HG03354 (cell line): ENCODE measurements at regions not wholly inside any gene's neighbourhood (a gene's known extent, or its start where the extent isn't known, plus 50 kb on each side); places are given as distances from the start of the nearest gene placed in this dataset.

ENCODE experiments used
- ATAC-seq: cut with Tn5 transposase; IDR thresholded peaks from one replicate; pipeline ENCODE4 v1.9.1; 2021; ENCODE audit warnings: mild to moderate bottlenecking; ENCODE audit not compliant: unreplicated experiment, poor library complexity, severe bottlenecking

GRCh38 chr2:74735009-74735408 lies 81.0 kb downstream of the SEMA4F start:
- no peak for ATAC-seq

DNA sequence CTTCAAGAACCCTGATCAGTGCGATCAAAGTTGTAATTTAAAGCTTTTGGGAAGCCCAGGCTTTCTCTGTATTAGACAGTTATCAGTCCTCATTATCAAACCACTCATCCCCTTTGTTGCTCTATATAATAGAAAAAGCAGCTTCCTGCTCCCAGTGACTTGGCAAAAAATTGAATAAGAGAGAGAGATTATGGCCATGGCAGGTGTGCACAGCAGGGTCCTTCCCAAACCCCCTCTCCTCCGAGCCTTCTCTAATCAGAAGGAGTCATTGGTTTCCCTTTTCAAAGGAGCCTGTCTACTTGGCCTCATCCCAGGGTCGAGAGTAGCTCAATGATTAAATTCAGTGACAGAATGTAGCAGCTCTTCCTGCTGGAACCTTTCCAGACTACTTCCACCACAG lies 81.5 kb downstream of the SEMA4F start:
- no peak for ATAC-seq

DNA sequence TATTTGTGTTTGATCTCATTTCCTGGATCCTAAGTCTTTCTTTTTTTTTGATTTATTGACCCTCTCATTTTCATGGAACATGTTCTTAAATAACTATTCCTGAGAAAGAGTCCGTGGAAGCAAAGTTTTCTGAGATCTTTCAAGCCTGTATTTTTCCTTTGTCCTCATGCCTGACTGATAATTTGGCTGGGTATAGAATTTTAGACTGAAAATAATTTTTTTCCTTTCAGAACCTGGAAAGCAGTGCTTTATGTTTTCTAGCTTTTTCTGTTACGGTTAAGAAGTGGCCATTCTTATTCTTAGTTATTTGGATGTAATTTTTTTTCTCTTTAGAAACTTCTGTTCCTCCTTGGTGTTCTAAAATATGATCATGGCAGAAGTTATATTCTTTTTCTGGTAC lies 82.5 kb downstream of the SEMA4F start:
- ATAC-seq, result no peak

DNA sequence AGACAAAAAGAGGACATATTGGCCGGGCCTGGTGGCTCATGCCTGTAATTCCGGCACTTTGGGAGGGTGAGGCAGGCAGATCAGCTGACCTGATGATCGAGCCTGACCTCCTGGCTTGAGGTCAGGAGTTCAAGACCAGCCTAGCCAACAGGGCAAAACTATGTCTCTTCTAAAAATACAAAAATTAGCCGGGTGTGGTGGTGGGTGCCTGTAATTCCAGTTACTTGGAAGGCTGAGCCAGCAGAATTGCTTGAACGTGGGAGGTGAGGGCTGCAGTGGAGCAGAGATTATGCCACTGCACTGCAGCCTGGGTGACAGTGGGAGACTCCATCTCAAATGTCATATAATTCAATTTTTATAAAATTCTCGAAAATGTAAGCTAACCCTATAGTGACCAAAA lies 84.5 kb downstream of the SEMA4F start:
- ATAC-seq, result no peak

DNA sequence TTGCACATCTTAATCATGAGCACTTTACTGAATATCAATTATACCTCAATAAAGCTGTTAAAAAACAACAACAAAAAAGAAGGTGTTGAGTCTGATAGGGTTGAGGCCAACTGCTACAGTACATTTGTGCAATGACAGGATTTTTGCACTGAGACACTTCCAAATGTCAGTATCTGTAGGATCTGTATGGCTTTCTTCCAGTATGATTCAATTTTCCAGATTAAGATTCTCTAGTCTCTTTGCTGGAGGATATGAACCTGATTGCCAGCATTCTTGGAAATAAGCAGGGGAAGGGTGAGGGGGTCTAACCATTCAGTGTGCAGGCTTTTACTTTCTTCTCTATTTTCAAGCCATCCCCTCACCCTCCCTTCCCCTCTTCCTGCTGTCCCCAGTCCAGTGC lies 85.1 kb downstream of the SEMA4F start:
- no peak for ATAC-seq

GRCh38 chr2:74739733-74740241 lies 85.7 kb downstream of the SEMA4F start:
- ATAC-seq, result no peak

DNA sequence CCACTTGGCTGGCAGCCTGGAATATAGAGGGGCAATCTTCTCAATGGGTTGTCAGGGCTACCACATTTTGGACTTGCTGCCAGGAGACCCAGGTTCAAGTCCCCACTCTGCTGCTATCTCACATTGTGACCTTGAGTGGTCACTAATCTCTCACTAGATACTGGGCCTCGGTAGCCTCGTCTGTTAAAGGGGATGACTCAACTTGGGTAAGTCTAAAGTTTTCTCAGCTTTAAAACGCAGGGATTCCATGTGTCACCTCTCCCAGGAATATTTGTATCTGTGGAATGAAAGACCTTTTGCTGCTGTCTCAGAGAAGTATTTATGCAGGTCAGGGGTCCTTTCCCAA lies 86.3 kb downstream of the SEMA4F start:
- no peak for ATAC-seq

DNA sequence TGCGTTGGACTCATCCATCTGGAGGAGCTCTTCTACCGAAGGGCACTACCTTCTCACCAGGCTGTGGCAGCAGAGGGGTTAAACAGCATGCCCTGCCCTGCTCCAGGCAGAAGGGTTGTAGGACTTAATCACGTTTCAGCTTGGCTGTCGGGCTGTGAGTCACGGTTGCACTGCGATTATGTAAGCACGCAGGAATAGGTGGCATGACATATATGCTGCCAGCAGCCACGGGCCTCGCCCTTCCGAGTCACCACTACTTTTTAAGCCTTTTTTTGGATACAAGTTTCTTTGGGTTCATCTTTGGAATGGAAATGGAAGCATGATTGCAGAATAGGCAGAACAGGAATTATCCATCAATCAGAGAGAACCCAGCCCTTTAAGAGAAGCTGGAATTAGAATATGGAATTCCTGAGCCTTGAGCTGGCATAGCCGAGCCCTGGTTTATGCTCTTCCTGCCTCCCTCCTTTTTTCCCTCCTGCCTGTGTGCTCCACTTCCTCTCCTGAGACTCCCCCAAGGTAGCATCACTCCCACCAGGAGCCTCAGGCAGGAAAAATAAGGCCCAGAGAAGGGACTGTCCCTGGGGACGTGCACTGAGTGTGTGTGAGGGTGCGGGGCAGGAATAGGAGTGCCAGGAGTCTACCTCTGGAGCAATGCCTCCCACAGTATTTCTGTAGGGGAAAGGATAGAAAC lies 86.8 kb downstream of the SEMA4F start:
- no peak for ATAC-seq

DNA sequence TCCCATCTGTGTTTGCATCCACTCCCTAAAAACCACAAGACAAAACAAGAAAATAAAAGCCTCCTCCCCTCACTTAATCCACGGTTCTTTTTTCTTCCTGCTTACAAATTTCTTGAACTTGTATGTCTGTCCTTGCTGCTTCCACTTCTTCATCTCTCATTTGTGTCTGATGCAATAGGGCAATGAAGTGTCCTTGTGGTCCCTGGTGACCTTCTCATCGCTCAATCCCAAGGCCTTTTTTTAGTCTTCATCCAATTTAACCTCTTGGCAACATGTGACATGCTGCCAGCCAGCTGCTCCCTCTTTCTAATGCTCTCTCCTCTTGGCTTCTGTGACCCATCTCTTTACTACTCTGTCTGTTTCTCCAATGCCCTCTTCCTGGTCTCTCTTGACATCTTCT lies 87.6 kb downstream of the SEMA4F start:
- ATAC-seq, result no peak

- ATAC-seq, result no peak
Observed at GRCh38 chr2:74742471-74742870, 88.4 kb downstream of the SEMA4F start.

DNA sequence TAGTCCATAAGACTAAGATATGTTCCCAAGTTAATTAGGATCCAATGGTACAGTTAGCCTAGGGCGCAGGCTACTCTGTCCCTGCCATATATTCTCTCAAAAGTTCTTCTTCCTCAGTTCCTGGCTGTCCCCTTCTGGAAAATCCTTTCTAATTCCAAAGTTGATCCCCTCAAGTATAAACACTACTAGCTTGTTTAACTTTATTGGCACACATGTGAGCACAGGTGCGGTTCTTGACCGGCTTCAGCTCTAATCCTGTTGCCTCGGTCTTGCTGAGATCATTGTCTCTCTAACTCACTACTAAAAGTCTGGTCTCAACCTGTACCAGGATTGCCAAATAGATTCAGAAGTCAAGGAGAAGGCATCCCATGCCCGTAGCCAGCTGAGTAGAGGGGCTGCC lies 89.0 kb downstream of the SEMA4F start:
- ATAC-seq, result no peak

- no peak for ATAC-seq
Observed at GRCh38 chr2:74743778-74744177, 89.7 kb downstream of the SEMA4F start.

- ATAC-seq, result no peak
Observed at GRCh38 chr2:74744731-74745515, 89.0 kb upstream of the HK2 start.

GRCh38 chr2:74745766-74746165 lies 88.2 kb upstream of the HK2 start:
- no peak for ATAC-seq

GRCh38 chr2:74746480-74746879 lies 87.4 kb upstream of the HK2 start:
- no peak for ATAC-seq

DNA sequence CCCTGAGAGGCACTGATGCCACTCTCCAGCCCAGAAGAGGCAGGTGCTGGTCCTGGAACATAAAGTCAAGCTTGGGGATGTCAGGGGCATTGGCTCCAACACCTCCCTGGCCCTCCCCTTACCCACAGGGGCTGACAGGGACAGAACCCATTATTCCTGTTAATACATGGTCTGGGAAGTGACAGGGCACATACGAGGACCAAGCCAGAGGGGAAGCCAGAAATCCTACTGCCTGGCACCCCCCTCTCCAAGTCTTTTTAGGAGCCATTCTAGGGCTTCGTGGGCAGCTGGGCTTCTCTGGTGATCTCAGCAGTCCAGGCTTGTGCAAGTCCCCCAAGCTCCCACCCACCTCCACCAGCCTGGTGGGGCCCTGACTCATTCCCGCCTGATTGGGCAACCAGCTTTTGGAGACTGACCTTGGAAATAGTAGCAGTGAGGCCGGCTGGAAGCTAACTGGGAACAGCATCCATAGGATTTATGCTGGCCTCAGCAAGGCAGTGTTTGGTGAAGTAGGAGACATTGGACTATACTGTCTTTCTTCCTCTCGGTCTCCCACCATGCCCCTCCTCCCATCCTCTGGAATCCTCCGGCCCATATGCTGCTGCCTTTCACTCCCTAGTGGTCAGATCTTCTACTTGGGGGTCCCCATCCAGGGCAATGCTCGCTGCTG lies 86.4 kb upstream of the HK2 start:
- ATAC-seq, result no peak

- no peak for ATAC-seq
Observed at GRCh38 chr2:74748665-74749064, 85.3 kb upstream of the HK2 start.

DNA sequence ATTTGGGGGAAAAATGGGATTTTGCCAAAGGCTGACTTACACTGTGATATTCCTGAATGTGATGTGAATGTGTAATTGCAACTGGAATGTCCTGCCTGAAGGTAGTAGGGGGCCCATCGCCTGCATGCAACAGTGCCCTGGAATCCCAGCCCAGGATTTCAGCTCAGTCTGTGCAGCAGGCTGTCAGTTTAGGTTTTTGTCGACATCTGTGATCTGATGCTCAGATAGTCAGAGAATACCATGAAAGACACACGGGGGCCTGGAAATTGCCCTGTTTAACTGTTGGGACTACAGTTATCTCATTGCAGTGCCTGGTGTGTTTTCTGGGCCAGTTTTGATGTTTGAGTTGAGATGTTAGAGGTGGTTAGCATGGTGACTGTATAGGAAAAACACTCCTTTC lies 84.5 kb upstream of the HK2 start:
- ATAC-seq, result no peak

- no peak for ATAC-seq
Observed at GRCh38 chr2:74751981-74752851, 81.7 kb upstream of the HK2 start.

GRCh38 chr2:74755386-74755785 lies 78.5 kb upstream of the HK2 start:
- ATAC-seq, result no peak
